Epithelial cell of proximal tubule (primary cell): ENCODE measurements at regions not wholly inside any gene's neighbourhood (a gene's known extent, or its start where the extent isn't known, plus 50 kb on each side); places are given as distances from the start of the nearest gene placed in this dataset.

ENCODE experiments used
- DNase-seq: peaks from one replicate; pipeline ENCODE4 v3.0.0-alpha.2; 2011; ENCODE audit warnings: low read depth
- H3K4me3 ChIP-seq: 2 replicates; pipeline ENCODE4 v1.5.1; 2011; ENCODE audit warnings: low read depth, mild to moderate bottlenecking, low read length
- CTCF ChIP-seq: conservative IDR thresholded peaks from 2 replicates; pipeline ENCODE4 v1.5.1; 2012; ENCODE audit warnings: low read depth, mild to moderate bottlenecking, low read length

- no peak overlapping the region for H3K4me3 ChIP-seq
- no peak for TF ChIP-seq CTCF
- DNase-seq = no peak
Measured at GRCh38 chr9:119500072-119500771, 131.0 kb upstream of the BRINP1 start.

DNA sequence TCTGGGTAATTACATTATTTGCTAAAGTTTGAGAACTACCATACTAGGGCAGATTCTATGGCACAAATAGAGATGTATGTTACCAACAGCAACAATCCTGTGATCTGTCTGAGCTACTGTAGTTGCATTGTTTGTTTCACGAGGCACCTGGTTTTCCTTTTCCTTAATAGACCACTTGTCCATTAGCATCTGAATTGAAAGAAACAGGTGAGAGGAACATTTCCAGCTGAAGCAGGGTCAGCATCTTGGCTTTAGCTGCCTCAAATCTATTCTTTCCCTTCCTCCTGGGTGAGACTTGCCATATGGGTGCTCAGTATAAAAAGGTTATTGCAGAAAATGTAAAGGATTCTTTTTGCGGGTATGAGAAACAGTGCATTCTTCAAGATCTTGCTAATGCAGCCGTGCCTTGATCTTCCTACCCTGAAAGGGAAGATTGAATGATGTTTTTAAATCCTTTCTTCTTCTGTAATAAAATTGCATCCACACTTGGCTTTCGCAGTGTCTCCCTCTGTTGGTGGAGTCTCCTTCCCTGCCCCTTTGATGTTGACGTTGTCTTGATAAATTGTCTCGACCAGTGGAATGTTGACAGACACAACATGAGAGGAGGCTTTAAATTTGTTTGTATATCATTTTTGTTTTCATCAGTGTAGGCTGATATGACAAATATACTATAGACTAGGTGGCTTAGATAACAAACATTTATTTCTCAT lies 118.0 kb upstream of the BRINP1 start:
- TF ChIP-seq CTCF = peak; percentile 30
- H3K4me3 ChIP-seq = no peak overlapping the region
- DNase-seq = no peak

DNA sequence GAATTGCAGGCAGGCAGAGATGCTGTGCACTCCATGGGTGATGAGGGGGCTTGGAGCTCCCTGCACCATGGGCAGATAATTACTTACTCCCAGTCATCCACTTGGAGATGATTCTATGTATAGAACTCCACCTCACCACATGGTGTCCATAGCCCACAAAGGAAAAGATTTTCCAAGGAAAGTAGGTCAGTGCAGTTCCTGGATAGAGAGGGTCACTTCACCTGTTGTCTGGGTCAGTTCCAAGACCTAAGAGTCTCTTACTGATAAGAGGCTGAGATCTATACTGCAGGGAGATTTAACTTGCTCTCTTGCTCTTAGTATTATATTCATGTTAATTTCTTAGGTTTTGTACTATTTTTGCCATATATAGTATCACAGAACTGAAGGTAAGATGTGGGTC lies 113.9 kb upstream of the BRINP1 start:
- TF ChIP-seq CTCF = no peak
- no peak overlapping the region for H3K4me3 ChIP-seq
- DNase-seq = no peak

- DNase-seq = no peak
- TF ChIP-seq CTCF = no peak
- H3K4me3 ChIP-seq = no peak overlapping the region
Measured at GRCh38 chr9:119477197-119477596, 108.0 kb upstream of the BRINP1 start.

DNA sequence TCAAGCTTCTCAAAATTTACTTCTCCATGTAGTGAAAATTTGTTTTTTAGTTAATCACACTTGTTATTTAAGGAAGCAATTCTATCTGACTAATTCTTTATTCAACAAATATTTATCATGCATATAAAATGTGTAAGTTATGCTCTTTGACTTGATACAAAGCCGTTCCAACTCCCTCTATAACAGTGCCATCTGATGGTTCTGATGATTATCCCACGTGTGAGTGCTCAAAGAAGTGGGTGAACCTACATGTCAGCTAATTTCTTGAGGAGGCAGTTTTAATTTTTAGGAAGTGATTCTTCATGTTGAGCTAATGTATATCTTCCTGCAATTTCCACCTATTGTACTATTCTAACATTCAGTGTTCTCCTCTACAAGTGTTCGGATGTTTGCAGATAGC lies 88.8 kb upstream of the BRINP1 start:
- TF ChIP-seq CTCF = peak; percentile 22

DNA sequence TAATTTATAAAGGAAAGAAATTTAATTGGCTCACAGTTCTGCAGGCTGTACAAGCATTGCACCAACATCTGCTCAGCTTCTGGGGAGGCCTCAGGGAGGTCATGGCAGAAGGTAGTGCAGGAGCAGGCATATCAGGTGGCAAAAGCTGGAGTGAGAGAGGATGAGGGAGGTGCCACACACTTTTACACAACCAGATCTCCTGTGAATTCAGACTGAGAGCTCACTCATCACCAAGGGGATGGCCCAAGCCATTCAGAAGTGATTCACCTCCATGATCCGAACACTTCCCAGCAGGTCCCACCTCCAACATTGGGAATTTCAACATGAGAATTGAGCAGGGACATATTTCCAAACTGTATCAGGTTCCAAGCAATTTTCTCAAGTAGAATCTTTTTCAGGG lies 84.7 kb upstream of the BRINP1 start:
- no peak for DNase-seq
- H3K4me3 ChIP-seq = no peak overlapping the region
- TF ChIP-seq CTCF = no peak

More for the DNA sequence above, 88.8 kb upstream of the BRINP1 start:
- H3K4me3 ChIP-seq = no peak overlapping the region
- no peak for DNase-seq
